Activated CD4-positive, alpha-beta T cell treated with anti-CD3 and anti-CD28 coated beads for 4 hours (primary cell): ENCODE measurements at regions not wholly inside any gene's neighbourhood (a gene's known extent, or its start where the extent isn't known, plus 50 kb on each side); places are given as distances from the start of the nearest gene placed in this dataset.
"Not testable (repeated sequence)": the region's sequence is repeated elsewhere in the genome, so short reads cannot be mapped to it uniquely, and the experiment has no call there.

ENCODE experiments used
- DNase-seq, 2 donors: peaks; one replicate each; pipeline ENCODE4 v3.0.0-alpha.2; 2020

DNA sequence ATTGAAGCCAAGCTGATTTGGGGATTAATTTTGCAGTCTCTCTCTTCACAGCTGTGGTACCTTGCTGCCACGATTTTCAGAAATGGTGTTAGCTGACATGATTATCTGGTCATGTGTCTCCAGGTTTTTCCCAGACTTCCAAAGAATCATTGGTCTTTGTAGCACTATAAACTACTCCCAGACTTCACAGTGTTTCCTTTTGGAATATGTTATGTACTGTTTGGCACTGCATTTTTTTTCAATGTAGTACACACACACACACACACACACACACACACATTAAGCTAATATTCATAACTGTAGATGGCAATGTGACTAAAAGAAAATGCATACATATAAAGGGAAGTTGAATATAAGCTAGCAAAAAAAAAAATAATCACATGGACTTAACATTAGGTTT lies 856.6 kb upstream of the SPRY2 start:
- DNase-seq, result no peak

DNA sequence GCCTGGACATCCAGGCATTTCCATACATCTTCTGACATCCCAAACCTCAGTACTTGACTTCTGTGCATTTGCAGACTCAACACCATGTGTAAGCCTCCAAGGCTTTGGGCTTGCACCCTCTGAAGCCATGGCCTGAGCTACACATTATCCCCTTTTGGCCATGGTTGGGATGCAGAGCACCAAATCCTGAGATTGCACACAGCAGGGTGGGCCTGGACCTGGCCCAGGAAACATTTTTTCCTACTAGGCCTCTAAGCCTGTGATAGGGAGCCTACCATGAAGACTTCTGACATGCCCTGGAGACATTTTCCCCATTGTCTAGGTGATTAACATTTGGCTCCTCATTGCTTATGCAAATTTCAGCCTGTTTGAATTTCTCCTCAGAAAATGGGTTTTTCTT lies 853.4 kb upstream of the SPRY2 start:
- DNase-seq, result no peak

DNA sequence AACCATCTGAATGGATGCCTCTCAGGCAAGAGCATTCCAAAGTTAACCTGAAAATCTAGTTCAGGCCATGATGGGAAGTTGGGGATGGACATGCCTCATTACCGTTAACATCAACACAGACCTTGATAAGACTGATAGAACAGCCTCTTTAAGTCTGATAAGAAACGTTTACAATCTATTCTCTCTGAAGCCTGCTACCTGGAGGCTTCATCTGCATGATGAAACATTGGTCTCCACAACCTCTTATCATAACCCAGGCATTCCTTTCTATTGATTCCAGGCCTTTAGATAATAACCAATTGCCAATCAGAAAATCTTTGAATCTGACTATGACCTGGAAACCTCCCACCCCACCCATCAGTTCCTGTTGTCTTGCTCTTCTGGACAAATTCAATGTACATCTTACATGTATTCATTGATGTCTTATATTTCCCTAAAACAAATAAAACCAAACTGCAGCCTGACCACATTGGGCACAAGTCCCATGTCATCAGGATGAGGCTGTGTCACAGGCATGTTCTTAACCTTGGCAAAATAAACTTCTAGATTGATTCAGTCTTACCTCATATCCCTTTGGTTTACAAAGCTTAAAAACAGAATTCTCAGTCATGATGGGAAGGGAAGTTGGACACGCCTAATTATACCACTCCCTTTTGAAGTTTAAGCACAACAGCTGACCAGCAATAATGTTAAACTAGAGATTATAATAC lies 843.8 kb upstream of the SPRY2 start:
- no peak for DNase-seq

DNA sequence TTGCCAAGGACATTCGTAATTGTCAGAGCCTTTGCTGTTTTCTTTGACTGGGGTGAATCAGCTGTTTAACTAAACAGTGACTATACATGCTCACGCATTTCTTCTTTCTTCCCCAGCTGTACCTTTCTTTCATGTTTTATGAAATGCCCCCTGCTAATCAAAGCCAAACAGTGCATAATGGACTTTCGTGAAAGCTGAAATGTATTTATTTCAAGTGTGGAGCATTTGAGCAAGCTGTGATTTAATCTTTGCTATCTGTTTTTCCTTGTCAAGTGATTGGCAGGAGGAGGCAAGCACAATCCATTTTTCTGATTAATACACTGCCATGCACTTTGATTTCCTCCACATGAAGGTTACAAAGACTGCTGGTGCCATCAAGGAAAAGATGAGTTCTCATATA lies 831.7 kb upstream of the SPRY2 start:
- no peak for DNase-seq

DNA sequence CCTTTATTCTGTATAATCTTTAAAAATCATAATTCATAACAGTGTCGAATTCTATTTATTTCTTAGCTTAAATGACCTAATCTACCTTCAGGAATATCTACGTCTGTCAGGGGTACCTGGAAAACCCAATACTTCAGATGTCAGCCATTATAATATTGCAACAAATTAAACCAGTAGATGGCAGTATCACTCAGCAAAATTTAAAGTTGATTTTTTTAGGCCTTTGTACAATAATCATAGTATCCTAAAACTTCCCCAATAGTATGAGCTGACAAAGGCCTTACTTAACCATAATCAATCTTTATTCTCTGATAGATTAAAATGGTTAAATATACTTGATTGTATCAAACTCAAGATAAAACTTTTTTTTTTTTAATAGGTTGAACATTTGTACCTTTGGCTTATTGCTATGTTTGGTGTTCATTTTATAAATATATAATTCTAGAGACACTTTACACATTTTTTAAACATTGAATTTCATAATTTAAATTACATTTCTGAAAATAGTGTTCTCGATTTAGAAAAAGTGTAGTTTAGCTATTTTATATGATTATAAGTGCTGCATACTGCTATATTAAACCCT lies 830.2 kb upstream of the SPRY2 start:
- no peak for DNase-seq

DNA sequence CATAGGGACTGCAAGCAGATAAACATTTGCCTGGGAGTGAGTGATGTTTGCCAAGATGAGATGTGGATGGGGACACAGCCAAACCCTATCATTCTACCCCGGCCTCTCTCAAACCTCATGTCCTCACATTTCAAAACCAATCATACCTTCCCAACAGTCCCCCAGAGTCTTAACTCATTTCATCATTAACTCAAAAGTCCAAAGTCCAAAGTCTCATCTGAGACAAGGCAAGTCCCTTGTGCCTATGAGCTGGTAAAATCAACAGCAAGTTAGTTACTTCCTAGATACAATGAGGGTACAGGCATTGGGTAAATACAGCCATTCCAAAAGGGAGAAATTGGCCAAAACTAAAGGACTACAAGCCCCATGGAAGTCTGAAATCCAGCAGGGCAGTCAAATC lies 822.9 kb upstream of the SPRY2 start:
- DNase-seq, result not testable (repeated sequence)

DNA sequence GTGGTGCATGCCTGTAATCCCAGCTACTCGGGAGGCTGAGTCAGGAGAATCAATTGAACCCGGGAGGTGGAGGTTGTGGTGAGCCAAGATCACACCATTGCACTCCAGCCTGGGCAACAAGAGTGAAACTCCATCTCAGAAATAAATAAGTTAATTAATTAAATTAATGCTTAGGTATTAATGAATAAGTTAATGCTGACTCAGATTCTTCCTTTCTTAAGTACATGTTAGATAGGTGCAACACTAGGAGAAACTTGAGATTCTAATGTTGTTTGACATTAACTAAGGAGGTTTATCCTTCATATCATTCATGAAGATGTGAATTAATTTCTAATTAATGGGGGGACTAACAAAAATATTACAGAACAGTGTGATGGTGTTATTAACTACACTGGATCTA lies 812.6 kb upstream of the SPRY2 start:
- no peak for DNase-seq

DNA sequence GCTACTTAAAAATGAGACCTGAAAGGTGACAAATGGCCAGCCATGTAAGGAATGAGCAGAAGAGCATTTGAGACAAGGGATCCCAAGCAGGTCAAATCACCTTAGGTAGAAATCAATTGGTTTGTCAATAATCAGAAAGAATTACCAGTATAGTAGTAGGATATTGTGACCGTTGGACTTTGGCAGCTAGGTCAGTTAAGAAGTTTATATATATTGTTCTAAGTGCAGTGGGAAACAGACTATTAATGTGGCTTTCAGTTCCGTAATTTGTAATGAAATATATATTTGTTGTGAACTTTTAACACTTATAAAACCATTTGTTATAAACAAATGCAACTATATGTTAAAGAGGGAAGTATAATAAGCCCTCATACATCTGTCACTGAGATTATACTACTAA lies 807.9 kb upstream of the SPRY2 start:
- DNase-seq, result no peak

DNA sequence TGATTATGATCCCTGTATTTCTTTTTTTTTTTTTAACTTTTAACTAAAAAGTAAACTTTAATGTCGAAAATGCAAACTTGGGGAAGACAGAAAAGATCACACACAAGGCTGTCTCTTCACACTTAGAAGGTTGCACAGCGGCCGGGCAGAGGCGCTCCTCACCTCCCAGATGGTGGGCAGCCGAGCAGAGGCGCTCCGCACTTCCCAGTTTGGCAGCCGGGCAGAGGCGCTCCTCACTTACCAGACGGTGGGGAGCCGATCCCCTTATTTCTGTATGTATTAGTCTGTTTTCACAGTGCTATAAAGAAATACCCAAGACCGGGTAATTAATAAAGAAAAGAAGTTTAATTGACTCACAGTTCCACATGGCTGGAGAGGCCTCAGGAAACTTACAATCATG lies 805.6 kb upstream of the SPRY2 start:
- DNase-seq, result not testable (repeated sequence)

DNA sequence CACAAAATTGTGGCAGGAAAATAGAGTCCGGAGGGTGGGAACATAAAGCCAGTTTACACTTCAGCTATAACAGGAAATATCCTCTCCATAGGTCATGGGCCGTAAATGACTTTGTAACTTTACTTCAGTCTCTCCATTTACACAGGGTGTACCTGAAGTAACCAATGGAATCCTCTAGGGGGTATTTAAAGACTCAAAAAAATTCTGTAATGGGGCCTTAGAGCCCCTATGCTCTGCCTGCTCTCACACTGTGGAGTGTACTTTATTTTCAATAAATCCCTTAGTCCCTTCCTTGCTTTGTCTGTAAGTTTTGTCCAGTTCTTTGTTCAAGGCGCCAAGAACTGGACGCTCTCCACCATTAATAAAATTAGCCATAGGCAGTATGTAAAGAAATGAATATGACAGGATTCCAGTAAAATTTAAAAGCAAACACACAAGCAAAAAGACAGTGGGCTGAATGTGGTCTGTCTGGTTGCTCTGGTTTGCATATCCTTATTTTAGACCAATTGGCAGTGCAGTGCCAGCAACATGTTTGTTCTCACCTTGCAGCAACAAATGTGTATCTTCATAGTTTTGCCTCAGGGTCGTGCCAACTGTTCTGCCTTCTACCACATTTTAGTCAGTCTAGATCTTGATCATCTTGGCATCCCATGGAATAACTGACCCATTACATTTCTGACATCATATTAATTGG lies 801.5 kb upstream of the SPRY2 start:
- no peak for DNase-seq

DNA sequence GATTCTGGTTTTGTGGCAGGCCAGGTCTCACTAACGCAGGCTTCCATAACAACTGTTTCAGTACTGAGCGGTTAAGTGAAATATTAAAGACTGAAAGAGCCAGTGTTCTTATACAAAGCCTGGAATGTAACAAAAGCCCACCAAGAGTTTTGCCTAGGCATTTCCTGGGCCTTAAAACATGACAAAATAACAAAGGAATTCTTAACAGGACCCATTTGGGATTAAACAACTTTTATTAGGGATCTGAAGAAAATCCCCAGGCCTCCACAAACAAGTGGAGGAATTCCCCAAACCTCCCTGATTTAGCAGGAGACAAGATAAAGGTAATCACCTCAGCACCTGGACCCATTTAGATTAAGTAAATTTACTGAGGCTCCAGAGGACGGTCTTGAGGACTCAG lies 799.7 kb upstream of the SPRY2 start:
- no peak for DNase-seq

DNA sequence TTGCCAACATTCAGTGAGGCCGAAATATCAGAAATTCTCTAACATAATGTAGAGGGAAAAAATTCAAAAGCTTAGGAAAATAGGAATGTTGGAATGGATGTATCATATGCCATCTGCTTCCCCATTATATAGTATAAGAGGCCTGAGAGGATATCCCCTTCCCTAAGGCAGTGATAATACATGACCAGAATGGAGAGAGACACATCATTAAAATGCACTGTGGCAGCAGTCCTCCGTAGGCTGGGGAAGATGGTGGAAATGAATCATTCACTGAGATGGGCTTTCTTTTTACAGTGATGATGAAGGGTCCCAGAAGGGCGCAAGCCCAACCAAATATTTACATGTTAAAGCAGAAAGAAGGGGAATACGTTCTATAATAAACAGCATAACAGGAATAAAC lies 799.1 kb upstream of the SPRY2 start:
- no peak for DNase-seq

DNA sequence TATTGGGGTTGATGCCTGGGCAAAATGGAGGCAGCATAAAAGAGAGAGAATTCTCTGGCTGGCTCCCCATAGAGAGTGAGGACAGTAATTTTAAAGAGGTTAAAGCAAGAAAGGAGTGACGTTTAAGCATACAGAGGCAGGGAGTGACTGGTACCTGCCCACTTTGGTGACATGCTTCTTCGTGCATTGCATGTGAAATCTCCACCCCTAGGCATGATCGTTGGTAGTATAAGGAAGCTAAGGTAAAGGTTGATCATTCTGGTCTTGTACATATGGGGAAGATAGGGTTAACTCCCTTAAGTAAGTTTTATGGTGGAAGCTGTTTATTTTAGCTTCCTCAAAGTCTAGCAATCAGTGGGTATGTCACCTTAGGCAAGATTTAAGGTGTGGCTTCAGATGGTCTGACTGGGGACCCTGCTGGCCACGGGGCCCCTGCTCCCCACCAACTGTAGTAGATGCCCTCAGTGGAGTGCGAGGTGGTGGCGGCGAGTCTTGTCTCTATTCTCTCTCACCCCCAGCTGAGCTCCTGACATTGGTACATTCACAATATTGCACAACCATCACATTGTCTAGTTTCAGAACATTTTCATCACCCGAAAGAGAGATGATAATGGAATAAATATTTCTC lies 797.5 kb upstream of the SPRY2 start:
- DNase-seq, result no peak

DNA sequence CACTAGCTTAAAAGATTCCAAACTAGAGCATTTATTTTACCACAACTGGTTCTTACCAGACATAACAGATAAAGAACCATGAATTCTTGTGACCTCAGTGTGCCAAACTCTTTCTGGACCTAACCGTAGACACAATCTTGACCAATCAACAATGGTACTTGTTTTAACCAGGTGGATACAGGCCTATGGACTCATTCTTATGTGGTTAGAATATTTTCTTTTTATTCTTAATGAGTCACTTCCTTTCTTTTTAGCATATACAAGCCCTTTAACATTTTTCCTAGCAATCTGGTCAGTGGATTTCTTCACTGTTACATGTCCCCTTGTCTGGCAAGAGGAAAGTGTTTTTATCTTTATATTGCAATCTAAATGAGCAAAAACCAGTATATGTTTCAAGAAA lies 792.1 kb upstream of the SPRY2 start:
- no peak for DNase-seq

DNA sequence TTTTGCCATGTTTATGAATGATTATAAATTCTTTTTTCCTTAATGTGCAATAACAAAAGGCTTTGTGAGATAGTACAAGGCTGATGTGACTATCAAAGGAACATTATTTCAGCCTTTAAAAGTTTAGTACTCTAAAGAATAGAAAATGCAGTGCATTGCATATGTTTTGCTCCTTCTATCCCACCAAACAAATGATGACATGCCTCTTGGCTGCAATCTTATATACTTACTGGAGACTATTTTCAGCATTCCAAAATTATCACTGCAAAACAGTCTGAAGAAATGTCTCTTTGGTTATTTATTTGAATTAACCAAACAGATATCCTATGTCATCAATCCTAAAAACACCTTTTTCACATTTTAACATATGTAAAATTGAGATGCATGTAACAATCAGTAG lies 776.5 kb upstream of the SPRY2 start:
- no peak for DNase-seq

DNA sequence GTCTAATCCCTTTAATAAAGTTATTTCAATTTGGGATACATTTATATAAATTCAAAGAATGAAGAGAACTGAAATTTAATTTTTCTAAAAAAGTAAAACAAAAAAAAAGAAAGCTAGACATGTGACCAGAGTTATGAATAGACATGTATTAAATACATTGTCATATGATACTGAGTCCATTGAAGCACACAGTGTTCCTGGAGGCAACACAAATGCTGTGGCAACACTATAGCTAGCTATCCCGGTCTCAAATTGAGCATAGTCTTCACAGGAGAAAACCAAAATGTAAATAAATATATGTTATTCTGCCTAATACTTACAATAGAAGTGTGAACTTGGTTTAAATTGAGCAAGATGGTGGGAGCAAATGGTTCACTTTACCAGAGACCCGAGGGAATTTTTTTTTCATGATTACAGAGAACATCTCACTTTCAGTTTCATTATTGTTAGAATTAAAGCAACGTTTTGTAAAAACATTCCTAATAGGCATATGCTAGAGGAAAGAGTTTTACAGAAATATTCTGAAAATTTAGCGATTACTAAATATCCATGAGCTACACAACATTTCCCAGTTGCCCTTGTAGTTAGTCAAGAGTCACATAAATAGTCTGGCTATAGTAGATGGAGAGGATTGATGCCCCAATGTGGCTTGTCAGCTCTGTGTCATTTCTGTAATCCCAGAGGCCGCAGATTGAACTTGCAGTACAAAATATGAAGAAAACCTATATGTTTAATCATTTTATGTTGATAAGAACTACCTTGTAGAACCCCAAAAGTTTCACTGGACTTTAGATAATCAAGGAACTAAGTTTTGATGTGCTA lies 775.7 kb upstream of the SPRY2 start:
- no peak for DNase-seq

DNA sequence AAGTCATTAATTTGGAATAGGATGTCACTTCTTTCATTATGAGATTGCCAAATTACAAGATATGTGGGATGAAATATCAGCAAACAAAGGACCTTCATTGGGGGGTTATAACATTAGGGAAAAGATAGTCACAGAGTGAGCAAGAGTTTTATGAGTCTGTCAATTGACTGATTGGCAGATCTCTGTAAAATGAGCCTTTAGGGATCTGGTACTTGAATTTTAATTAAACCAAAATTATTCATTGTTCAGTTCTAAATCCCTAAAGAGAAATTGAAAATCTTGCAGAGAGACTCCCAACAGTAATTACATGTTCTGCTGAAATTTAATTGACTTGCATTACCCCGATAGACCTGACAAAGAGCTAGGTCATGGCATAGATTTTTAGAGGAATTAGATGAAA lies 768.1 kb upstream of the SPRY2 start:
- DNase-seq, result no peak

DNA sequence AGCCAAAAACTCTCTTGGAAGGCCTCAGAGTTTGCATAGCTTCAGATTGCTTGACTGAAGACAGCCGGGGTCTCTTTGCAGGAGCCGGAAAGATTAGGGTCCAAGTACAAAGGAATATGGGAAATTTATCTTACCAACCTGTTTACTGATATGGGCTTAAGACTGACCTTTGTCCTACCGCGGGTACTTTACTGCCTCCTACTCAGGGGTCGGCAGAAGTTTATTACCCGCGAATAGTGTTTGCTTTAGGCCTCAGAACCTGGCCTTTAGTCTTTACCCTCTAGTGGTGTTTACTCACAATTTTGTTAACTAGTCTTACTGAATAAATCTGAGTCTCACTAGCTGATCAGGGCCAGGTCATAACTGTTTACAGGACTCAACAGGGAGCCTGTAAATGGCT lies 765.4 kb upstream of the SPRY2 start:
- no peak for DNase-seq

DNA sequence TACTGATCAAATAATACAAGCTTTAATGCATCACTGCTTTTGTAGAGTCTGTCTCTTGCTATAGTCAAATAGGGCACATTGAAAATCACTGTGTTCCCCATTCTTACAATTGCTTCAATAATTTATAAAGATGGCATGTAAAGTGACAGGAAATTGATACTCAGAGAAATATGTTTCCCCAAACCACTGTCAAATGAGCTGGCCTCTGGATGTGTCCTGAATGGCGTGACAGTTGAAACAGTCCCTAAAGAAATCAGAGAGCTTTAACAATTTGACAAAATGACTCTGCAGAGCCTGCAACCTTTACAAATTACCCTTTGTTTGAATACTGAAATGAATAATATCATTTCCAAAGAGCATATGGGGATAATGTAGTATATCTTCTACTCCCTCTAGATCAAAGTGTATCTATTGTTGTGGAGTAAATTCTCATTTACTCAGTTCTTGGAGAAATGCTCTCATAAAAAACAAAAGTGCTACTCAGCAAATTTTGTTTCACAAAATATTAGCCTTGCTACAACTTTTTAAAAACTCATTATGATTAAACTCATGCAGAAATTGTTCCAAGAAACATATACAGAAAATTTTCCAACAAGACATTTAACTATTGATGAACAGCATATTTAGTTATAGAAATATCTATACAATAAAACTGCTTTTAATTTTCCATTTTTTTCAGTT lies 763.2 kb upstream of the SPRY2 start:
- no peak for DNase-seq

DNA sequence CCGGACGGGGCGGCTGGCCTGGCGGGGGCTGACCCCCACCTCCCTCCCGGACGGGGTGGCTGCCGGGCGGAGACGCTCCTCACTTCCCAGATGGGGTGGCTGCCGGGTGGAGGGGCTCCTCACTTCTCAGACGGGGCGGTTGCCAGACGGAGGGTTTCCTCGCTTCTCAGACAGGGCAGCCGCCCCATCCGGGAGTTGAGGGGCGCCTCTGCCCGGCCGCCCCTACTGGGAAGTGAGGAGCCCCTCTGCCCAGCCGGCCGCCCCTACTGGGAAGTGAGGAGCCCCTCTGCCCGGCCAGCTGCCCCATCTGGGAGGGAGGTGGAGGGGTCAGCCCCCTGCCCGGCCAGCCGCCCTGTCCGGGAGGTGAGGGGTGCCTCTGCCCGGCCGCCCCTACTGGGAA lies 761.1 kb upstream of the SPRY2 start:
- DNase-seq, result not testable (repeated sequence)

DNA sequence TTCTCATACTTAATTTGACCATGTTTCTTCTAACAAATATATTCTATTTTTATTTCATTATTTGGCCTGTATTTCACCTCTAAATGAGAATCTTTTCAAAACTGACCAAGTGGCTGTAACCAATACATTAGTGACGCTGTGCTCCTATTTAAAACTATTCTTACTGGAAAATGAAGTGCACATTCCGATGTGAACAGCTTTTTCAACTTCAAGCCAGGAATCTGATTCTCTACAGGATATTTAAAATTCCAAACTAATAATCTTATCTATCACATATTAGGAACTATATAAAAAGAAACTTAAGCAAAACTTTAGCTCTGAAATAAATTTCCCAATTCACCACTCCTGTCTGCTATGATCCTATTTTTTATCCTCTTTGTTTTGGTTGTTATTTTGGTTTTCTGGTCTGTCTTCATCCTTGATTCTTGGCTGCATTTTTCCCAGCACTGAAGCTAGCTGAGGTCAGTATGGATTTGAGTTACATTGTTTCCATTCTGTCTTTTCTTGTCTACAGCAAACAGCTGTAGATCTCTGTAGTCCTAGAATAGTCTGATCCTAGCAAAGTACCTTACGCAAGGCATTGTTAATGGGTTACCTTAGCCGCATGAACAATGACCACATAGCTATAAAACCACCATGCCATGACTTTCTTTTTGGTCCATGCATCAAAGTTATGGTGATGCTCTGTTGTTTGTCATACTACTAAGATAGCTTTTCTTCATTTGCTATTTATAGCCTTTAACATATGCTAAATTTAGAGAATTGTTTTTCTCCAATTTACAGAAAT lies 748.6 kb upstream of the SPRY2 start:
- DNase-seq, result no peak
